HG03354 (cell line): ENCODE measurements at regions not wholly inside any gene's neighbourhood (a gene's known extent, or its start where the extent isn't known, plus 50 kb on each side); places are given as distances from the start of the nearest gene placed in this dataset.

Experiments used
- ATAC-seq: cut with Tn5 transposase; IDR thresholded peaks from one replicate; pipeline ENCODE4 v1.9.1; 2021; ENCODE audit warnings: mild to moderate bottlenecking; ENCODE audit not compliant: unreplicated experiment, poor library complexity, severe bottlenecking

- peak; percentile 47 for ATAC-seq
These were observed 88.7 kb downstream of the UGCG start for GRCh38 chr9:111985315-111985714.

- ATAC-seq, result no peak
These were observed 89.5 kb downstream of the UGCG start for GRCh38 chr9:111986035-111986556.
